ENCODE measurements at regions not wholly inside any gene's neighbourhood (a gene's known extent, or its start where the extent isn't known, plus 50 kb on each side); places are given as distances from the start of the nearest gene placed in this dataset.

GRCh38 chr13:83214452-83214851 is 667.8 kb downstream of the SLITRK1 start:
- Histone ChIP-seq H3K27me3 (ENCODE audit: insufficient read depth, low read depth, low read length) (no peaks in the 10 kb centered on the region), H2AFZ (ENCODE audit: low read depth, low read length) (no peak overlapping the region), H3K27ac (ENCODE audit: low read length) (no peak overlapping the region), H3K4me3 (ENCODE audit: low read length) (no peak overlapping the region), H3K9me2 (ENCODE audit: insufficient read depth, low read length) (no peaks in the 10 kb centered on the region), H3K4me2 (ENCODE audit: low read length) (no peak overlapping the region), H3K79me2 (replicated peaks; ENCODE audit: insufficient read depth, low read length) (no peaks in the 10 kb centered on the region), H3K9me3 (ENCODE audit: low read length) (peaks cover 9% of the 10 kb centered on the region), H3K36me3 (ENCODE audit: insufficient read depth, low read length) (no peaks in the 10 kb centered on the region), H3K9ac (ENCODE audit: low read length) (no peak overlapping the region), H3F3A (ENCODE audit: insufficient read depth, low read length, poor library complexity, severe bottlenecking) (no peaks in the 10 kb centered on the region), H4K20me1 (ENCODE audit: insufficient read depth) (no peaks in the 10 kb centered on the region)
- TF ChIP-seq RAD21 (conservative IDR thresholded peaks at IDR 0.05) (no peak), TAF1 (IDR thresholded peaks at IDR 0.05; ENCODE audit: low read depth) (no peak), CTCF (IDR thresholded peaks at IDR 0.05; ENCODE audit: poor library complexity, severe bottlenecking) (no peak), SMC3 (conservative IDR thresholded peaks at IDR 0.05; ENCODE audit: poor library complexity) (no peak), MXI1 (conservative IDR thresholded peaks at IDR 0.05; ENCODE audit: poor library complexity, severe bottlenecking) (no peak), EP300 (conservative IDR thresholded peaks at IDR 0.05; ENCODE audit: poor library complexity, severe bottlenecking) (no peak), EZH2 (IDR thresholded peaks at IDR 0.05; ENCODE audit: borderline replicate concordance, insufficient read depth, low read length, poor library complexity, severe bottlenecking) (no peak), REST (IDR thresholded peaks at IDR 0.05; ENCODE audit: borderline replicate concordance) (no peak)

GRCh38 chr13:83211301-83211700 is 671.0 kb downstream of the SLITRK1 start:
- TF ChIP-seq EZH2 (IDR thresholded peaks at IDR 0.05; ENCODE audit: borderline replicate concordance, insufficient read depth, low read length, poor library complexity, severe bottlenecking) (no peak), EP300 (conservative IDR thresholded peaks at IDR 0.05; ENCODE audit: poor library complexity, severe bottlenecking) (no peak), SMC3 (conservative IDR thresholded peaks at IDR 0.05; ENCODE audit: poor library complexity) (no peak), CTCF (IDR thresholded peaks at IDR 0.05; ENCODE audit: poor library complexity, severe bottlenecking) (no peak), REST (IDR thresholded peaks at IDR 0.05; ENCODE audit: borderline replicate concordance) (no peak), TAF1 (IDR thresholded peaks at IDR 0.05; ENCODE audit: low read depth) (no peak), MXI1 (conservative IDR thresholded peaks at IDR 0.05; ENCODE audit: poor library complexity, severe bottlenecking) (no peak), RAD21 (conservative IDR thresholded peaks at IDR 0.05) (no peak), POLR2AphosphoS5 (IDR thresholded peaks at IDR 0.05) (no peak)
- Histone ChIP-seq H2AFZ (ENCODE audit: low read depth, low read length) (no peak overlapping the region), H3K9me2 (ENCODE audit: insufficient read depth, low read length) (no peaks in the 10 kb centered on the region), H4K20me1 (ENCODE audit: insufficient read depth) (no peaks in the 10 kb centered on the region), H3K27me3 (ENCODE audit: insufficient read depth, low read depth, low read length) (no peaks in the 10 kb centered on the region), H3K27ac (ENCODE audit: low read length) (no peak overlapping the region), H3K4me2 (ENCODE audit: low read length) (no peak overlapping the region), H3K9me3 (ENCODE audit: low read length) (peaks cover 9% of the 10 kb centered on the region), H3K79me2 (replicated peaks; ENCODE audit: insufficient read depth, low read length) (no peaks in the 10 kb centered on the region), H3K9ac (ENCODE audit: low read length) (no peak overlapping the region), H3K36me3 (ENCODE audit: insufficient read depth, low read length) (no peaks in the 10 kb centered on the region), H3K4me3 (ENCODE audit: low read length) (no peak overlapping the region), H3F3A (ENCODE audit: insufficient read depth, low read length, poor library complexity, severe bottlenecking) (no peaks in the 10 kb centered on the region)
